ENCODE measurements at regions not wholly inside any gene's neighbourhood (a gene's known extent, or its start where the extent isn't known, plus 50 kb on each side); places are given as distances from the start of the nearest gene placed in this dataset.
A peak's percentile ranks its signal among the peaks of the same experiment; 100 is the strongest.

DNA sequence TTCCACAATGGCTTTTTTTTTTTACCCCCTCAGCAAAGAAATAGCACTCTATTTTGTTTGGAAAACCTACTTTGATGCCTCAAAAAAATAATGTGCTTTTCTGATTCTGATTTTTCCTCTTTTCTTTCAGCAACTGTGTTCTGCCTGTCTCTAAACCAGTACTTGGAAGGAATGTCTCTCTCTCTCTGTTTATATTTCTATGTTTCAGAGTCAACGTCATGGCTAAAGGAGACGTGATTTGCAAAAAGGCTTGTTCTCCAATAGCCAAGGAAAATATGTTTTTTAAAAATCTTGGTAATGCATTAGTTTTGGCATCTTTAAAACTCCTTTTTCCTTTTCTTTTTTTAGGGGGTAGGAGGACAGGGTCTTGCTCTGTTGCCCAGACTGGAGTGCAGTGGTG is 56.0 kb upstream of the SDK1 start:
- no peak overlapping the region for H3K4me3 ChIP-seq
- no peak for DNase-seq (ENCODE audit: low spot score)
- TF ChIP-seq, protein P1, sequence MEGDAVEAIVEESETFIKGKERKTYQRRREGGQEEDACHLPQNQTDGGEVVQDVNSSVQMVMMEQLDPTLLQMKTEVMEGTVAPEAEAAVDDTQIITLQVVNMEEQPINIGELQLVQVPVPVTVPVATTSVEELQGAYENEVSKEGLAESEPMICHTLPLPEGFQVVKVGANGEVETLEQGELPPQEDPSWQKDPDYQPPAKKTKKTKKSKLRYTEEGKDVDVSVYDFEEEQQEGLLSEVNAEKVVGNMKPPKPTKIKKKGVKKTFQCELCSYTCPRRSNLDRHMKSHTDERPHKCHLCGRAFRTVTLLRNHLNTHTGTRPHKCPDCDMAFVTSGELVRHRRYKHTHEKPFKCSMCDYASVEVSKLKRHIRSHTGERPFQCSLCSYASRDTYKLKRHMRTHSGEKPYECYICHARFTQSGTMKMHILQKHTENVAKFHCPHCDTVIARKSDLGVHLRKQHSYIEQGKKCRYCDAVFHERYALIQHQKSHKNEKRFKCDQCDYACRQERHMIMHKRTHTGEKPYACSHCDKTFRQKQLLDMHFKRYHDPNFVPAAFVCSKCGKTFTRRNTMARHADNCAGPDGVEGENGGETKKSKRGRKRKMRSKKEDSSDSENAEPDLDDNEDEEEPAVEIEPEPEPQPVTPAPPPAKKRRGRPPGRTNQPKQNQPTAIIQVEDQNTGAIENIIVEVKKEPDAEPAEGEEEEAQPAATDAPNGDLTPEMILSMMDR (IDR thresholded peaks at IDR 0.05): no peak
- H3K27ac ChIP-seq: peak overlapping the region; percentile 64 to 66

DNA sequence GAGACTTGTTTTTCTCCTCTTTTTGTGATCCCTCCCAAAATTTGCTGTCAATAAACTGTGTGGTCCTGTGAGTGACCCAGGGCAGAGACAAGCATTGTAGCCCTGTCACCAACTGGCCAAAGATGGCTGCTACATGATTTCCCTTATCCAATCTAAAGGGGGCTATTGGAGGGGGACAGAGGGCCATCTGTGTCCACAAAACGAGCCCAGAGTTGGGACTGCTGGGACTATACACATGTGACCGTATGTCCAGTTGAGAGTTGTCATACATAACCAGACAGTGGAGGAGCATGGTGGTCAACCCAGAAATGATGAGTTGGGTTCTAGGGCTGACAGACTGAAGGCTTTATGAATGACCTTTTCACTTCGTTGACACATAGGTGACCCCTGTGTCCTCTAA is 55.3 kb upstream of the SDK1 start:
- H3K4me3 ChIP-seq: no peak overlapping the region
- peak overlapping the region; percentile 64 to 66 for H3K27ac ChIP-seq
- TF ChIP-seq, protein P1 (IDR thresholded peaks at IDR 0.05): no peak
- no peak for DNase-seq (ENCODE audit: low spot score)

DNA sequence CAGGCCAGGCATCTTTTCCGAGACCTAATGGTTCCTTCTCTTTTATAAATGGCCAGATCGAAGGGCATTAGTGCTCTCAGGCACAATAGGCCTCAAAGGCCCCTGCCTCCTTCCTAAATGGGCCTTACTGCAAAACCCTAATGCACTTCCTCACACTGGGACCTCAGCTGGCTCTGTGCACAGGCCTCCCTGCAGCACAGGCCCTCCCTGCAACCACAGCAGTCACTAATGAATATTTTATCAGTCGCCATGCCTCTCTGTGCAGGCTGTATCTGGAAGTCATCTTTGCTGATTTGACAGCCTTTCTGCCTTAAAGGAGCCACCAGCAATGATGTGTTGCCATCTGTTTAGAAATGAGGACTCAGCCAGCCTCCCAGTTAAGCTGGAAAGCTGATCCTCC is 54.9 kb upstream of the SDK1 start:
- no peak for DNase-seq (ENCODE audit: low spot score)
- no peak overlapping the region for H3K4me3 ChIP-seq
- H3K27ac ChIP-seq: peak overlapping the region in 1 of 2 donors; percentile 64
- TF ChIP-seq, protein P1 (IDR thresholded peaks at IDR 0.05): no peak

DNA sequence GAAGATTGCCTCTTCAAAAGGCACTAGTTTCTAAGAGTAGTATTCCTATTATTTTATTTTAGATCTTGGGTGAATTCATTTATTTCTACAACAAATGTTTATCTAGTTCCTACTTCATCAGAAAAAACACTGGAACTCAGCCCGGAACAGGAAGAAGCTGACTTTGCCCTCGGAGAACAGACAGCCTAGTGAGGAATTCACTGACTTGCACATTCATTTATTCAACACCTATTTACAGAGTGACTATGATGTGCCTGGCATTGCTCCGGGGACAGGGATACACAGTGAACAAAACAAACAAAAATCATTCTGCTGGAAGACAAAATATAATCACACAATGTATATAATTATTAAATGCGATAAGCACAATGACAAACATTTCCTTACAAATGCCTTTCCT is 54.4 kb upstream of the SDK1 start:
- no peak for DNase-seq (ENCODE audit: low spot score)
- TF ChIP-seq, protein P1 (IDR thresholded peaks at IDR 0.05): no peak
- Histone ChIP-seq H3K27ac (no peak overlapping the region), H3K4me3 (no peak overlapping the region)

DNA sequence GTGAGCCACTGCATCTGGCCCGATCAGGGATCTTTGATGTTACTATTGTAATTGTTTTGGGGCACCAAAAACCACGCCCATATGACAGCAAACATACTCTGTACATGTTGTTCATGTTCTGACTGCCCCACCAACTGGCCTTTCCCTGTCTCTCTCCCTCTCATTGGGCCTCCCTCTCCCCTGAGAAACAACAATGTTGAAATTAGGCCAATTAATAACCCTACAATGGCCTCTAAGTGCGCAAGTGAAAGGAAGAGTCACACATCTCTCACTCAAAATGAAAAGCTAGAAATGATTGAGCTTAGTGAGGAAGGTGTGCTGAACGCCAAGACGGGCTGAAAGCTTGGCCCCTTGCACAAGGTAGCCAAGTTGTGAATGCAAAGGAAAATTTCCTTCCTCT is 50.3 kb upstream of the SDK1 start:
- Histone ChIP-seq H3K27ac (no peak overlapping the region), H3K4me3 (no peak overlapping the region)
- no peak for DNase-seq (ENCODE audit: low spot score)
- TF ChIP-seq, protein P1 (IDR thresholded peaks at IDR 0.05): no peak

Measured in coronary artery (tissue), 2 donors.